C1 segment of cervical spinal cord (tissue), 14 donors: ENCODE measurements at regions not wholly inside any gene's neighbourhood (a gene's known extent, or its start where the extent isn't known, plus 50 kb on each side); places are given as distances from the start of the nearest gene placed in this dataset.
"Not testable (repeated sequence)": the region's sequence is repeated elsewhere in the genome, so short reads cannot be mapped to it uniquely, and the experiment has no call there.

ENCODE experiments used
- DNase-seq, 14 donors: peaks; one replicate each; lab custom pipeline; 2025; lab: John Stamatoyannopoulos, UW

GRCh38 chr3:30294241-30294667 lies 312.1 kb upstream of the TGFBR2 start:
- DNase-seq = no peak

- DNase-seq = no peak
Measured at GRCh38 chr3:30297112-30297511, 309.3 kb upstream of the TGFBR2 start.

- DNase-seq = no peak
Measured at GRCh38 chr3:30299674-30300385, 306.6 kb upstream of the TGFBR2 start.

- DNase-seq = no peak
Measured at GRCh38 chr3:30300809-30301208, 305.6 kb upstream of the TGFBR2 start.

GRCh38 chr3:30302027-30302426 lies 304.4 kb upstream of the TGFBR2 start:
- no peak for DNase-seq

- DNase-seq = no peak
Measured at GRCh38 chr3:30303770-30304169, 302.6 kb upstream of the TGFBR2 start.

GRCh38 chr3:30305021-30305420 lies 301.4 kb upstream of the TGFBR2 start:
- no peak for DNase-seq

- no peak for DNase-seq
Measured at GRCh38 chr3:30306896-30307295, 299.5 kb upstream of the TGFBR2 start.

- no peak for DNase-seq
Measured at GRCh38 chr3:30307372-30307950, 298.9 kb upstream of the TGFBR2 start.

- DNase-seq = no peak
Measured at GRCh38 chr3:30308131-30308530, 298.3 kb upstream of the TGFBR2 start.

GRCh38 chr3:30309961-30310954 lies 296.1 kb upstream of the TGFBR2 start:
- DNase-seq = no peak

GRCh38 chr3:30311781-30312180 lies 294.6 kb upstream of the TGFBR2 start:
- DNase-seq = no peak

- DNase-seq = no peak
Measured at GRCh38 chr3:30313840-30314239, 292.6 kb upstream of the TGFBR2 start.

- DNase-seq = no peak
Measured at GRCh38 chr3:30314757-30315325, 291.6 kb upstream of the TGFBR2 start.

GRCh38 chr3:30315447-30315846 lies 291.0 kb upstream of the TGFBR2 start:
- DNase-seq = no peak

- no peak for DNase-seq
Measured at GRCh38 chr3:30317561-30317960, 288.8 kb upstream of the TGFBR2 start.

GRCh38 chr3:30318110-30318509 lies 288.3 kb upstream of the TGFBR2 start:
- no peak for DNase-seq

GRCh38 chr3:30319713-30320112 lies 286.7 kb upstream of the TGFBR2 start:
- DNase-seq = no peak

GRCh38 chr3:30320392-30320791 lies 286.0 kb upstream of the TGFBR2 start:
- no peak for DNase-seq

GRCh38 chr3:30321065-30321464 lies 285.3 kb upstream of the TGFBR2 start:
- no peak for DNase-seq

GRCh38 chr3:30323649-30324048 lies 282.8 kb upstream of the TGFBR2 start:
- not testable (repeated sequence) for DNase-seq

- no peak for DNase-seq
Measured at GRCh38 chr3:30324587-30324986, 281.8 kb upstream of the TGFBR2 start.
